ENCODE measurements at regions not wholly inside any gene's neighbourhood (a gene's known extent, or its start where the extent isn't known, plus 50 kb on each side); places are given as distances from the start of the nearest gene placed in this dataset.
"Not testable (repeated sequence)": the region's sequence is repeated elsewhere in the genome, so short reads cannot be mapped to it uniquely, and the experiment has no call there.

- DNase-seq (ENCODE audit: low read depth in 2 of 2) = no peak
These were observed 280.4 kb downstream of the RAP2B start for GRCh38 chr3:153442386-153442785.

GRCh38 chr3:153442799-153443487 lies 280.9 kb downstream of the RAP2B start:
- no peak for DNase-seq (ENCODE audit: low read depth in 2 of 2)

GRCh38 chr3:153443961-153444360 lies 281.9 kb downstream of the RAP2B start:
- no peak for DNase-seq (ENCODE audit: low read depth in 2 of 2)

DNA sequence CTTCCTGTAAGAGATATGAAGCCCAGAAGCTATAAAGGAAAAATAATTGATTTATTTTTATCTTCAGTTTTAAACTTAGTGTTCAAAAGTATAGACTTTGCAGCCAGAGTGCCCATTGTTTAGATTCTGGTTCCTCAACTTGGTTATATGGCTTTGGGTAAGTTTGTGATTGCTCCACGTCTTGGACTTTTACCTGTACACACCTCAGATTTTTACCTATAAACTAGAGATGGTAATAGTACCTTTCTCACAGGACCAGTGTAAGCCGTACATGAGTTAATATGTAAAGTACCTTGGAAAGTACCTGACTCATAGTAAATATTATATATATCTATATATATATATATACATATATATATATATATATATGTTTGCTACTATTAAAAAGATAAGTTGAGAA lies 283.8 kb downstream of the RAP2B start:
- no peak for DNase-seq (ENCODE audit: low read depth in 2 of 2)

GRCh38 chr3:153448151-153448829 lies 286.3 kb downstream of the RAP2B start:
- no peak for DNase-seq (ENCODE audit: low read depth in 2 of 2)

DNA sequence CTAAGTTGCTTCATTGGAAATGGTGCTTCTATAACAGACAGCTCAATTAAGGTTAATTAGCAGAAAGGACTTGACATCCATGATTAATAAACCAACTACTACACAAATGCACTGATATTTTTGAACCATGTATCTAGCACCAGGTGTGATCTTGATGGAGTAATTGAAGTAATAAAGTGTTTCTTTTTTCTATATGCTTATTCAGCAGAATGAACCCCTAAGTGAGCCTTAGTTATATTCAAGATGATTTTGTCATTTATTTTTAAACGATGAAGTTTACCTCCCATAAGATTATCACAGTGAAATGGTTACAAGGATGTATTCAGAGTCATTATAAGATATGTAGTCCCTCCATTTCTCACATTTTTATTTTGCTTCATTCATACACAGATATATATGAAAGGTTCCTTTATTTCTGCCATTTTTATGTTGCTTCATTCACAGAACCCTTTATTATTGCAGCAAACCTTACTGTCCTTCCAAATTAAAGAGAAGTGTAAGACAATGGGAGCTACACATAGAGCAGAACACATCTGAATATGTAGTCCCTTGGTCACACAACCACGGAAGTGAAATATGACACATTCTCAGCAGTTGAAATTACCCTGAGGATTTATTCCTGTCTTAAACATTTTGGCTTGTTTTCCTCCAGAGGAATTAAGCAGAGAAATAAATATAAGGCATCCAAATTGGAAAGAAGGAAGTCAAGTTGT lies 295.0 kb downstream of the RAP2B start:
- no peak for DNase-seq (ENCODE audit: low read depth in 2 of 2)

GRCh38 chr3:153458881-153459280 lies 296.9 kb downstream of the RAP2B start:
- DNase-seq (ENCODE audit: low read depth in 2 of 2) = no peak

DNA sequence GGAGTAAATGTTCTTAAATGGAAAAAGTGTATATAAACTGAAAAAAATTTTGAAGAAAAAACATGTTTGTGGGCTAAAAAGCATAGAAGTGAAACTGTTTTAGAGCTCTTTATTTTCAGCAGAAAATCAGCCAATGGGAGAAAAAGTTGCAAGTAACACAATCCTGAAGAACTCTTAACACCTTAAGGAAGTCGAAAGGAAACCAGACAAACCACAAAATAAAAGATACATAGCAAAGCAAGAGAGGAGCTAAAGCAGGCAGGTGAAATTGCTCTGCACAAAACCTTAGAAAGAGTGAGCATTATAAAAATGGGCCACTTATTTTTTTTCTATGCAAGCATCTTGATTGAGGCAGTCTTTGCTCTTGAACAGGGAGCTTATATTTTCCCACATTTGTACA lies 300.5 kb downstream of the RAP2B start:
- DNase-seq (ENCODE audit: low read depth in 2 of 2) = no peak

- DNase-seq (ENCODE audit: low read depth in 2 of 2) = no peak
These were observed 301.9 kb downstream of the RAP2B start for GRCh38 chr3:153463895-153464294.

GRCh38 chr3:153469162-153469561 lies 307.1 kb downstream of the RAP2B start:
- no peak for DNase-seq (ENCODE audit: low read depth in 2 of 2)

- no peak for DNase-seq (ENCODE audit: low read depth in 2 of 2)
These were observed 322.8 kb downstream of the RAP2B start for GRCh38 chr3:153484842-153485241.

DNA sequence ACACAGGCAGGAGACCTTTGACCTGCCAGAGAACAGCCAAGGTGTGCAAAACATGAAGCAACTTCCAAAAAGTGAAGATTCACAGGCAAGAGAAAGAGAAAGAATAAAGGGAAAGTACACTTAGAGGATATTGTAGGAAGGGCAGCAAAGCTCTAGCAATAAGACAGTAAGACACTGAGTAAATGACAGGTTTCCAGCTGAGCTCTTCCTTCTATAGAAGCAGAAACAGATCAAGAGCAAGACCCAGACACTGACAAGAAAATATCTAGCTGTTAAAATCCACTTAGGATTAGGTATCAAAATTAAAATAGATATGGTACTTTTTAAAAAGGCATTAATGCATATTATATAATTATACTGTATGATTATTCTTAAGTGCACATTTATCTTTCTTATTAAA lies 333.4 kb downstream of the RAP2B start:
- no peak for DNase-seq (ENCODE audit: low read depth in 2 of 2)

- DNase-seq (ENCODE audit: low read depth in 2 of 2) = no peak
These were observed 340.7 kb downstream of the RAP2B start for GRCh38 chr3:153502682-153503081.

- DNase-seq (ENCODE audit: low read depth in 2 of 2) = no peak
These were observed 341.8 kb downstream of the RAP2B start for GRCh38 chr3:153503873-153504272.

DNA sequence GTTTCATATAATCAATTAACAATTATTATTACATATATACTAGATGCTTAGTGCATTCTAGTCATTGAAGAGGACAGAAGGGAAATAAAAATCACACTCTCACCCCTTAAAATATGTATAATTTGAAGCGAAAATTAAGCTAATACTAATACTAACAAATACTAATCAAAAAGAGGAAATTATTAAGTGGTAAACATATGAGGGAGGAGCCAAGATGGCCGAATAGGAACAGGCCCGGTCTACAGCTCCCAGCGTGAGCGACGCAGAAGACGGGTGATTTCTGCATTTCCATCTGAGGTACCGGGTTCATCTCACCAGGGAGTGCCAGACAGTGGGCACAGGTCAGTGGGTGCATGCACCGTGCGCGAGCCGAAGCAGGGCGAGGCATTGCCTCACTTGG lies 344.2 kb downstream of the RAP2B start:
- DNase-seq (ENCODE audit: low read depth in 2 of 2) = not testable (repeated sequence)

GRCh38 chr3:153506686-153507085 lies 344.7 kb downstream of the RAP2B start:
- not testable (repeated sequence) for DNase-seq (ENCODE audit: low read depth in 2 of 2)

DNA sequence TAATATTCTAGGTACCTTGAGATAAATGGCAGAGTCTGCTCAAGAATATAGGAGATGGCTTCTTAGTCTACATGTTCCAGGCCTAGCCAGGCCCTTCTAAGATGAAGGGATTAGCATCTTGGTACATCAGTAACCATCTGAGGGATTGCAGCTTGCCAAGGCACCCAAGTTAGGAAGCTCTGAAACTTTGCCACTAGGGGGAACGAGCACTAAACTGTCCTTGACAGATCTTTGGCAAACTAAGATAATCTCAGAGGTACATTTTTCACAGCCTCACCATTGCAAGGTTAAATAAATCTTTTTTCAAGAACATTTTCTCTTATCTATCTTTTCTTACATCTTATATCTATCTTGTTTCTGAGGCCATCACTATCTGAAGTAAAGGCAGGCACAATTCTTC lies 351.2 kb downstream of the RAP2B start:
- DNase-seq (ENCODE audit: low read depth in 2 of 2) = no peak

- DNase-seq (ENCODE audit: low read depth in 2 of 2) = no peak
These were observed 366.4 kb downstream of the RAP2B start for GRCh38 chr3:153528473-153528872.

DNA sequence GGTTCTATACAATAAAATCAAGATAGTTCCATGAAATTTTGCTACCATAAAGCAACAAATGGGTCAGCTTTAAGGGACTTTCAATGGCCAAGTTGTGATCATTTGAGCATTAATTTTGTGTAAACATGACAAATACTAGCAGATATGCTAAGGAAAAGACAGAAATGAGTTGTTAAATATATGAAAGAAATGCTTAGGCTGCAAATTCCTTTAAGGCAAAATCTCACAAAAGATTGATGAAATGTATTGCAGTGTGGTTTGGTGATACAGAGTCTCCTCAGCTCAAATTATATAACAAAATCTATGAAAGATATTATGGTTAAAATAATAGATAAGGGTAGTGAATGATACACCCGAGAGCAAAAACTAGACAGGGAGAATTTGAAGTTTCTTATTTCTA lies 377.2 kb downstream of the RAP2B start:
- DNase-seq (ENCODE audit: low read depth in 2 of 2) = no peak

- no peak for DNase-seq (ENCODE audit: low read depth in 2 of 2)
These were observed 383.4 kb downstream of the RAP2B start for GRCh38 chr3:153545471-153545870.

GRCh38 chr3:153547970-153548369 lies 385.9 kb downstream of the RAP2B start:
- no peak for DNase-seq (ENCODE audit: low read depth in 2 of 2)

GRCh38 chr3:153549686-153550085 lies 387.7 kb downstream of the RAP2B start:
- not testable (repeated sequence) for DNase-seq (ENCODE audit: low read depth in 2 of 2)
